C4-2B (cell line): ENCODE measurements at regions not wholly inside any gene's neighbourhood (a gene's known extent, or its start where the extent isn't known, plus 50 kb on each side); places are given as distances from the start of the nearest gene placed in this dataset.

Experiments
- ZFX ChIP-seq: fragments of 450-650 bp; IDR thresholded peaks from 2 replicates; pipeline ENCODE4 v1.6.1; 2017
- TF ChIP-seq, protein P1 (sequence below): fragments of 450-650 bp; conservative IDR thresholded peaks from 2 replicates; pipeline ENCODE4 v1.5.1; 2017; ENCODE audit warnings: mild to moderate bottlenecking

DNA sequence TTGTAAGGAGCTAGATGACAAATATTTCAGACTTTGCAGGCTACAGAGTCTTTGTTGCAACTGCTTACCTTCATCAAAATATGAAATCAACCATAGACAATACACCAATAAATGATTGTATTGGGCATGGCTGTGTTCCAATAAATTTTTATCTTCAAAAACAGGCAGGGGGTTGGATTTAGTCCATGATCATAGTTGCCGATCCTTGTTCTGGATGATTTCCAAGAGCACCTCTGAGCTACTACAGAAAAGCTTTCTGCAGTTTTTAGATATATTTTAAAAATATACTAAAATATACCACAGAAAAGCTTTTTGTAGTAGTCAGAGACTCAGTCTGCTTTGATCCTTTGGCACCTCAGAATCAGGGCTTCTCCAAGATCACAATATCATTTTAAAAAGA is 145.0 kb downstream of the HTR1B start:
- TF ChIP-seq, protein P1, sequence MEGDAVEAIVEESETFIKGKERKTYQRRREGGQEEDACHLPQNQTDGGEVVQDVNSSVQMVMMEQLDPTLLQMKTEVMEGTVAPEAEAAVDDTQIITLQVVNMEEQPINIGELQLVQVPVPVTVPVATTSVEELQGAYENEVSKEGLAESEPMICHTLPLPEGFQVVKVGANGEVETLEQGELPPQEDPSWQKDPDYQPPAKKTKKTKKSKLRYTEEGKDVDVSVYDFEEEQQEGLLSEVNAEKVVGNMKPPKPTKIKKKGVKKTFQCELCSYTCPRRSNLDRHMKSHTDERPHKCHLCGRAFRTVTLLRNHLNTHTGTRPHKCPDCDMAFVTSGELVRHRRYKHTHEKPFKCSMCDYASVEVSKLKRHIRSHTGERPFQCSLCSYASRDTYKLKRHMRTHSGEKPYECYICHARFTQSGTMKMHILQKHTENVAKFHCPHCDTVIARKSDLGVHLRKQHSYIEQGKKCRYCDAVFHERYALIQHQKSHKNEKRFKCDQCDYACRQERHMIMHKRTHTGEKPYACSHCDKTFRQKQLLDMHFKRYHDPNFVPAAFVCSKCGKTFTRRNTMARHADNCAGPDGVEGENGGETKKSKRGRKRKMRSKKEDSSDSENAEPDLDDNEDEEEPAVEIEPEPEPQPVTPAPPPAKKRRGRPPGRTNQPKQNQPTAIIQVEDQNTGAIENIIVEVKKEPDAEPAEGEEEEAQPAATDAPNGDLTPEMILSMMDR, result no peak
- no peak for TF ChIP-seq ZFX
